Upper lobe of right lung (tissue), 1 donor: ENCODE measurements at regions not wholly inside any gene's neighbourhood (a gene's known extent, or its start where the extent isn't known, plus 50 kb on each side); places are given as distances from the start of the nearest gene placed in this dataset.
"Not testable (repeated sequence)": the region's sequence is repeated elsewhere in the genome, so short reads cannot be mapped to it uniquely, and the experiment has no call there.

Experiments
- ATAC-seq: fragments of 200-7000 bp; cut with Tn5 transposase; one replicate; pipeline ENCODE4 v1.9.1; 2020; ENCODE audit warnings: mild to moderate bottlenecking, moderate library complexity
- DNase-seq: peaks from one replicate; pipeline ENCODE4 v3.0.0-alpha.2; 2020
- H3K27ac ChIP-seq: fragments of 200-600 bp; one replicate; pipeline ENCODE4 v1.8.0; 2022
- H3K27me3 ChIP-seq: fragments of 200-600 bp; one replicate; pipeline ENCODE4 v1.8.0; 2022; ENCODE audit warnings: mild to moderate bottlenecking
- H3K36me3 ChIP-seq: fragments of 200-600 bp; one replicate; pipeline ENCODE4 v1.8.0; 2022
- H3K4me1 ChIP-seq: fragments of 200-600 bp; one replicate; pipeline ENCODE4 v1.8.0; 2022
- H3K4me3 ChIP-seq: fragments of 200-600 bp; one replicate; pipeline ENCODE4 v1.8.0; 2022; ENCODE audit warnings: mild to moderate bottlenecking
- H3K9me3 ChIP-seq: fragments of 200-600 bp; one replicate; pipeline ENCODE4 v1.8.0; 2022
- CTCF ChIP-seq: fragments of 200-600 bp; IDR thresholded peaks from one replicate; pipeline ENCODE4 v1.8.0; 2022; ENCODE audit warnings: antibody characterized with exemption
- intact Hi-C: fragments of 100-400 bp; cut with DNase I; formaldehyde crosslinking; loops from one replicate; pipeline ENCODE4 v1.11.0; 2022
- donor health status: DM: no; HTN: yes; CAD: no; lungs with severe emphysema.

GRCh38 chr10:120229641-120230040 is 227.4 kb upstream of the PLPP4 start:
- Histone ChIP-seq H3K4me1 (no peaks in the 10 kb centered on the region), H3K27ac (no peak overlapping the region), H3K36me3 (no peaks in the 10 kb centered on the region), H3K4me3 (no peak overlapping the region), H3K27me3 (no peaks in the 10 kb centered on the region), H3K9me3 (no peaks in the 10 kb centered on the region)
- no peak for TF ChIP-seq CTCF
- DNase-seq, result no peak
- intact Hi-C loops, result no loop called here
- no peak for ATAC-seq

- H3K4me3 ChIP-seq, H3K4me1 ChIP-seq, H3K27me3 ChIP-seq, ATAC-seq, DNase-seq, H3K36me3 ChIP-seq, H3K27ac ChIP-seq, intact Hi-C loops, H3K9me3 ChIP-seq: not testable (repeated sequence)
These were observed 217.3 kb upstream of the PLPP4 start for GRCh38 chr10:120239695-120240094.

GRCh38 chr10:120251821-120252442 is 205.1 kb upstream of the PLPP4 start:
- no peak overlapping the region for H3K27ac ChIP-seq

GRCh38 chr10:120253131-120253530 is 203.9 kb upstream of the PLPP4 start:
- intact Hi-C loops, result no loop called here
- no peak for TF ChIP-seq CTCF
- Histone ChIP-seq H3K27ac (no peak overlapping the region), H3K27me3 (no peaks in the 10 kb centered on the region), H3K36me3 (no peaks in the 10 kb centered on the region), H3K4me1 (no peaks in the 10 kb centered on the region), H3K4me3 (no peak overlapping the region), H3K9me3 (no peaks in the 10 kb centered on the region)
- no peak for DNase-seq
- ATAC-seq, result no peak

More at GRCh38 chr10:120251821-120252442, 205.1 kb upstream of the PLPP4 start:
- no peaks in the 10 kb centered on the region for H3K27me3 ChIP-seq
- H3K4me3 ChIP-seq, result no peak overlapping the region
- TF ChIP-seq CTCF, result no peak
- H3K9me3 ChIP-seq, result no peaks in the 10 kb centered on the region
- DNase-seq (no peak), ATAC-seq (no peak)
- no peaks in the 10 kb centered on the region for H3K36me3 ChIP-seq
- intact Hi-C loops, result no loop called here
- no peaks in the 10 kb centered on the region for H3K4me1 ChIP-seq

GRCh38 chr10:120260456-120260855 is 196.6 kb upstream of the PLPP4 start:
- Histone ChIP-seq H3K4me3 (no peak overlapping the region), H3K27ac (no peak overlapping the region), H3K36me3 (no peaks in the 10 kb centered on the region), H3K4me1 (no peaks in the 10 kb centered on the region), H3K27me3 (peaks cover 6% of the 10 kb centered on the region), H3K9me3 (no peaks in the 10 kb centered on the region)
- intact Hi-C loops, result no loop called here
- DNase-seq, result no peak
- no peak for TF ChIP-seq CTCF
- ATAC-seq, result no peak

- H3K4me1 ChIP-seq, result no peaks in the 10 kb centered on the region
- H3K9me3 ChIP-seq, result no peaks in the 10 kb centered on the region
- H3K4me3 ChIP-seq, result no peak overlapping the region
- TF ChIP-seq CTCF, result no peak
- DNase-seq (no peak), ATAC-seq (no peak)
- no peak overlapping the region for H3K27ac ChIP-seq
- peaks cover 6% of the 10 kb centered on the region for H3K27me3 ChIP-seq
- intact Hi-C loops, result no loop called here
- H3K36me3 ChIP-seq, result no peaks in the 10 kb centered on the region
These were observed 194.0 kb upstream of the PLPP4 start for GRCh38 chr10:120262857-120263547.
